Thoracic aorta (tissue), 2 donors: ENCODE measurements at regions not wholly inside any gene's neighbourhood (a gene's known extent, or its start where the extent isn't known, plus 50 kb on each side); places are given as distances from the start of the nearest gene placed in this dataset.

Experiments used
- ATAC-seq: fragments of 150-250 bp; one replicate; pipeline ENCODE4 v1.8.0; 2017; ENCODE audit warnings: low read depth; ENCODE audit not compliant: insufficient number of reproducible peaks, low FRiP score
- DNase-seq: peaks from one replicate; pipeline ENCODE4 v3.0.0-alpha.2; 2020; ENCODE audit warnings: low spot score
- H3K27ac ChIP-seq, 2 donors: fragments of 200-600 bp; sonication (generic); 1 replicate in 1 of 2; 2 replicates in 1 of 2; pipeline ENCODE4 v1.5.1; 2016; ENCODE audit warnings: mild to moderate bottlenecking in 2 of 2, moderate library complexity in 2 of 2
- H3K27me3 ChIP-seq: fragments of 200-600 bp; sonication (generic); replicated peaks from 2 replicates; pipeline ENCODE4 v1.6.0; 2016; ENCODE audit warnings: mild to moderate bottlenecking; ENCODE audit not compliant: insufficient read depth
- H3K36me3 ChIP-seq: fragments of 200-600 bp; sonication (generic); one replicate; pipeline ENCODE4 v1.5.1; 2016
- H3K4me1 ChIP-seq, 2 donors: fragments of 200-600 bp; sonication (generic); 1 replicate in 1 of 2; 2 replicates in 1 of 2; pipeline versions ENCODE4 v1.5.1 to v1.6.0; 2016; ENCODE audit warnings: low read depth in 2 of 2, mild to moderate bottlenecking in 1 of 2; ENCODE audit not compliant: control insufficient read depth in 1 of 2
- H3K4me3 ChIP-seq: fragments of 200-600 bp; sonication (generic); 2 replicates; pipeline ENCODE4 v1.5.1; 2016; ENCODE audit warnings: mild to moderate bottlenecking
- H3K9me3 ChIP-seq: fragments of 200-600 bp; sonication (generic); 2 replicates; pipeline ENCODE4 v1.5.1; 2016
- TF ChIP-seq, protein P1 (sequence below): fragments of 200-600 bp; sonication (generic); IDR thresholded peaks from one replicate; pipeline ENCODE4 v1.5.1; 2019; ENCODE audit warnings: antibody characterized with exemption

DNA sequence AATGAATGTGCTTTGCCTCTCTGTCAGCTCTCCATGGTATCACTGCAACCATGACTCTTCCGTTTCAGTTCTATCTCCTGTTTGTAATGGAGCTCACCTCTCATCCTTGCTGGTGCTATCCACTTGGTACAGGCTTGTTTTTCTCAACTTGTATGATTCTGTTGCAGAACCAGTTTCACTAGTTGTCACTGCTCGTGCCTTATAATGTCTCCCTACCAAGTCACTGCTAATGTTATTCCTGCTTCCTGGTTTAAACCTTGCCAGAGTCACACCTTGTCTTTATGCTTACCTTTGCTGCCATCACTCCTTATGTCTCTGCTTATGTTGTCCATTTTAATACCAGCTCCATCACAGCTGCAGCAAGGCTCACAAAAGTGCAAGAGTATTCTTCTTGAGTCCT, 1191.0 kb upstream of the LRRTM1 start:
- ATAC-seq (no peak), DNase-seq (no peak)
- H3K27ac ChIP-seq, result no peak overlapping the region
- no peaks in the 10 kb centered on the region for H3K36me3 ChIP-seq
- TF ChIP-seq, protein P1, sequence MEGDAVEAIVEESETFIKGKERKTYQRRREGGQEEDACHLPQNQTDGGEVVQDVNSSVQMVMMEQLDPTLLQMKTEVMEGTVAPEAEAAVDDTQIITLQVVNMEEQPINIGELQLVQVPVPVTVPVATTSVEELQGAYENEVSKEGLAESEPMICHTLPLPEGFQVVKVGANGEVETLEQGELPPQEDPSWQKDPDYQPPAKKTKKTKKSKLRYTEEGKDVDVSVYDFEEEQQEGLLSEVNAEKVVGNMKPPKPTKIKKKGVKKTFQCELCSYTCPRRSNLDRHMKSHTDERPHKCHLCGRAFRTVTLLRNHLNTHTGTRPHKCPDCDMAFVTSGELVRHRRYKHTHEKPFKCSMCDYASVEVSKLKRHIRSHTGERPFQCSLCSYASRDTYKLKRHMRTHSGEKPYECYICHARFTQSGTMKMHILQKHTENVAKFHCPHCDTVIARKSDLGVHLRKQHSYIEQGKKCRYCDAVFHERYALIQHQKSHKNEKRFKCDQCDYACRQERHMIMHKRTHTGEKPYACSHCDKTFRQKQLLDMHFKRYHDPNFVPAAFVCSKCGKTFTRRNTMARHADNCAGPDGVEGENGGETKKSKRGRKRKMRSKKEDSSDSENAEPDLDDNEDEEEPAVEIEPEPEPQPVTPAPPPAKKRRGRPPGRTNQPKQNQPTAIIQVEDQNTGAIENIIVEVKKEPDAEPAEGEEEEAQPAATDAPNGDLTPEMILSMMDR, result no peak
- no peak overlapping the region for H3K4me3 ChIP-seq
- no peaks in the 10 kb centered on the region for H3K27me3 ChIP-seq
- H3K9me3 ChIP-seq, result no peaks in the 10 kb centered on the region
- H3K4me1 ChIP-seq, result no peaks in the 10 kb centered on the region

DNA sequence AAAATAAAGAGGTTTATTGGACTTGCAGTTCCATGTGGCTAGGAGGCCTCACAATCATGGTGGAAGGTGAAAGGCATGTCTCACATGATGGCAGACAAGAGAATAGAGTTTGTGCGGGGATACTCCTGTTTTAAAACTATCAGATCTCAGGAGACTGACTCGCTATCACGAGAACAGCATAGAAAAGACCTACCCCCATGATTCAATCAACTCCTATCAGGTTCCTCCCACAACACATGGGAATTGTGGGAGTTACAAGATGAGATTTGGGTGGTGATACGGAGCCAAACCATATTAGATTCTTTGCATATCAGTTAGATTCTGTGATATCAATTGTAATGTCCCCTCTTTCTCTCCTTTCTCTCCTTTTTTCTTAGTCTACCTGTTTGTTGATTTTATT, 1178.7 kb upstream of the LRRTM1 start:
- no peak overlapping the region for H3K4me3 ChIP-seq
- H3K27me3 ChIP-seq, result no peaks in the 10 kb centered on the region
- no peak for ATAC-seq
- DNase-seq, result no peak
- no peak overlapping the region for H3K27ac ChIP-seq
- TF ChIP-seq, protein P1, result no peak
- H3K36me3 ChIP-seq, result no peaks in the 10 kb centered on the region
- H3K9me3 ChIP-seq, result no peaks in the 10 kb centered on the region
- H3K4me1 ChIP-seq, result no peaks in the 10 kb centered on the region

GRCh38 chr2:81481994-81482368, 1177.4 kb upstream of the LRRTM1 start:
- no peaks in the 10 kb centered on the region for H3K36me3 ChIP-seq
- no peaks in the 10 kb centered on the region for H3K9me3 ChIP-seq
- H3K4me3 ChIP-seq, result no peak overlapping the region
- no peak for DNase-seq
- no peaks in the 10 kb centered on the region for H3K4me1 ChIP-seq
- ATAC-seq, result no peak
- TF ChIP-seq, protein P1, result no peak
- H3K27ac ChIP-seq, result no peak overlapping the region
- H3K27me3 ChIP-seq, result no peaks in the 10 kb centered on the region

DNA sequence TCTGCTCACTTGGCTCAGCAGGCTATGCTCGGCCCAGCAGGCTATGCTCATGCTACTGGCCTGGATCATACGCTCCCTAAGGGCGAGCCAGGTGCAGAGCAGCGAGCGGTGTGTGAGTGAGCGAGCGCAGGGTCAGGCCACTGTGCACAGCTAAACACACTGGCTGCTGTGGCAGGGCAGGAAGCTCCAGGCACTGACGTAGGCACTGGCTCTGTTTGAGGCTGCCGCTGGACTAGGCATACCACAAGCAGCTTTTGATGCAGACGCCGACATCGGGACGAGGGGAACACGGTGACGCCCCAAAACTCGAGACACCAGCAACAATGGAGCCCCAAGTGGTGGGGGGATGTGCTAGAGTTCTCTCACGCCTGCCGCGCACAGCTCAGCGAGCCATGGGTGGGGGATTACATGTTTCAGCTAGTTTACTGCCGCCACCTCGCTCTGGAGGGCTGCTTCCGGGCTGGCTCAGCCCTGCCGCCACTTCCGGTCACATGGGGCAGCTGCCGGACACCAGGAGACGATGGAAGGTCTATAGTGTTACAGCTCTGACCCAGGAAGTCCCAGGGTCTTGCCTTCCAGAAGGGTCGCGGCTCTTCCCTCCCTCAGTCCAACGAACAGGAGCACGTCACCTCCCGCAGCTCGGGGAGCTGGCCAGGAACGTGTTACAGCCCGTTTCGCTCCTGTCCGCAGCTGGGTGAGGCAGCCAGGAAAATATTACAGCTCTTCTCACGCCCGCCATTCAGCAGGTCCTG, 1176.9 kb upstream of the LRRTM1 start:
- no peaks in the 10 kb centered on the region for H3K27me3 ChIP-seq
- TF ChIP-seq, protein P1, result no peak
- H3K4me1 ChIP-seq, result no peaks in the 10 kb centered on the region
- DNase-seq (no peak), ATAC-seq (no peak)
- no peak overlapping the region for H3K27ac ChIP-seq
- H3K9me3 ChIP-seq, result no peaks in the 10 kb centered on the region
- no peaks in the 10 kb centered on the region for H3K36me3 ChIP-seq
- H3K4me3 ChIP-seq, result no peak overlapping the region

DNA sequence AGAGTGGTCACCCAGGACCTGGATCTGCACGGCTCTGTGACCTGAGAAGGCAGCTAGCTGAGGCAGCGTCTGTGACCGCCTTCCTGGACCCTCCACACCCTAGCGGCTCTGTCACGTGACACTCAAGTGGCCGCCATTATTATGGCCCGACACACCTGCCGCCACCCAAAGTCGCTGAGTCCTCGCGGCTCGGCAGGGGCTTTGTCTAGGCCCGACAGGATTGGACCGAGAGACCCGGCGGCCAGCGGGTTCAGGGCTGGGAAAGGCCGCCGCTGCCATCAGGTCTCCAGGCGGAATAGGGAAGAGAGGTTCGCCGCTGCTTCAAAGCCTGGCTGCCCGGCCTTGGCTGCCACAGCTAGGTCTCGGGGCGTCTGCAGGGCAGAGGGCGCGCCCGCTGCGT, 1162.5 kb upstream of the LRRTM1 start:
- no peak overlapping the region for H3K27ac ChIP-seq
- no peaks in the 10 kb centered on the region for H3K36me3 ChIP-seq
- H3K4me1 ChIP-seq, result no peaks in the 10 kb centered on the region
- no peak overlapping the region for H3K4me3 ChIP-seq
- no peaks in the 10 kb centered on the region for H3K9me3 ChIP-seq
- DNase-seq (no peak), ATAC-seq (no peak)
- H3K27me3 ChIP-seq, result no peaks in the 10 kb centered on the region
- TF ChIP-seq, protein P1, result no peak
